Mesenchymal stem cell (in vitro differentiated cells and primary cell): ENCODE measurements at regions not wholly inside any gene's neighbourhood (a gene's known extent, or its start where the extent isn't known, plus 50 kb on each side); places are given as distances from the start of the nearest gene placed in this dataset.
A peak's percentile ranks its signal among the peaks of the same experiment; 100 is the strongest.

Experiments
- DNase-seq: peaks from one replicate; pipeline ENCODE4 v3.0.0-alpha.2; 2013
- H2AFZ ChIP-seq: one replicate; pipeline ENCODE4 v1.6.1; 2013; ENCODE audit warnings: low read depth, mild to moderate bottlenecking, control low read depth, inconsistent platforms, low read length, moderate library complexity
- H2AK5ac ChIP-seq: 2 replicates; pipeline ENCODE4 v1.6.1; 2013; ENCODE audit warnings: low read length, moderate library complexity, mild to moderate bottlenecking, inconsistent platforms; ENCODE audit not compliant: severe bottlenecking
- H2BK120ac ChIP-seq: one replicate; pipeline ENCODE4 v1.6.1; 2013; ENCODE audit warnings: low read depth, mild to moderate bottlenecking, inconsistent platforms, low read length, moderate library complexity
- H2BK12ac ChIP-seq, 2 experiments: one replicate each; pipeline ENCODE4 v1.6.1; 2013; ENCODE audit warnings: inconsistent platforms in 2 of 2, low read length in 2 of 2, mild to moderate bottlenecking in 2 of 2, moderate library complexity in 2 of 2, control low read depth in 1 of 2
- H2BK15ac ChIP-seq: one replicate; pipeline ENCODE4 v1.6.1; 2013; ENCODE audit warnings: mild to moderate bottlenecking, low read depth, inconsistent platforms; ENCODE audit not compliant: poor library complexity, severe bottlenecking
- H2BK5ac ChIP-seq: 2 replicates; pipeline ENCODE4 v1.6.1; 2013; ENCODE audit warnings: low read depth, mild to moderate bottlenecking, low read length, control low read depth, inconsistent platforms; ENCODE audit not compliant: poor library complexity, severe bottlenecking
- H3K14ac ChIP-seq, 2 experiments: one replicate each; pipeline ENCODE4 v1.6.1; 2013; ENCODE audit warnings: inconsistent platforms in 2 of 2, low read length in 2 of 2, control low read depth in 1 of 2, mild to moderate bottlenecking in 1 of 2, moderate library complexity in 1 of 2
- H3K18ac ChIP-seq, 2 experiments: one replicate each; pipeline ENCODE4 v1.6.1; 2013; ENCODE audit warnings: inconsistent platforms in 2 of 2, low read length in 2 of 2, control low read depth in 1 of 2, low read depth in 1 of 2, mild to moderate bottlenecking in 1 of 2
- H3K23ac ChIP-seq, 2 experiments: one replicate each; pipeline ENCODE4 v1.6.1; 2013; ENCODE audit warnings: inconsistent platforms in 2 of 2, low read length in 2 of 2, mild to moderate bottlenecking in 2 of 2, moderate library complexity in 2 of 2, control low read depth in 1 of 2
- H3K27ac ChIP-seq: 2 replicates; pipeline ENCODE4 v1.5.1; 2013; ENCODE audit warnings: mild to moderate bottlenecking, moderate library complexity, low read length, control low read depth, inconsistent platforms; ENCODE audit not compliant: poor library complexity, severe bottlenecking
- H3K27me3 ChIP-seq, 2 experiments: 2 replicates each; pipeline versions ENCODE4 v1.6.1 to v1.7.0; 2013; ENCODE audit warnings: low read length in 2 of 2, mild to moderate bottlenecking in 2 of 2, moderate library complexity in 2 of 2, control low read depth in 1 of 2, inconsistent platforms in 1 of 2; ENCODE audit not compliant: control insufficient read depth in 1 of 2, insufficient read depth in 1 of 2
- H3K36me3 ChIP-seq, 2 experiments: 2 replicates each; pipeline versions ENCODE4 v1.6.1 to v1.7.0; 2013; ENCODE audit warnings: low read length in 2 of 2, control low read depth in 1 of 2, inconsistent platforms in 1 of 2, low read depth in 1 of 2, mild to moderate bottlenecking in 1 of 2; ENCODE audit not compliant: insufficient read depth in 2 of 2, control insufficient read depth in 1 of 2
- H3K4ac ChIP-seq, 2 experiments: one replicate each; pipeline ENCODE4 v1.6.1; 2013; ENCODE audit warnings: inconsistent platforms in 2 of 2, low read length in 2 of 2, mild to moderate bottlenecking in 2 of 2, moderate library complexity in 2 of 2, control low read depth in 1 of 2, low read depth in 1 of 2
- H3K4me1 ChIP-seq: 2 replicates; pipeline ENCODE4 v1.6.1; 2013; ENCODE audit warnings: low read depth, low read length, control low read depth; ENCODE audit not compliant: control insufficient read depth, insufficient read depth
- H3K4me2 ChIP-seq: 2 replicates; pipeline ENCODE4 v1.6.1; 2013; ENCODE audit warnings: low read length, mild to moderate bottlenecking, inconsistent platforms; ENCODE audit not compliant: poor library complexity, severe bottlenecking
- H3K4me3 ChIP-seq, 2 experiments: 2 replicates each; pipeline versions ENCODE4 v1.5.1 to v1.7.0; 2013; ENCODE audit warnings: low read length in 2 of 2, mild to moderate bottlenecking in 2 of 2, control low read depth in 1 of 2, low read depth in 1 of 2; ENCODE audit not compliant: insufficient read depth in 1 of 2
- H3K79me1 ChIP-seq: replicated peaks from 2 replicates; pipeline ENCODE4 v1.6.1; 2013; ENCODE audit warnings: mild to moderate bottlenecking, control low read depth, low read length, inconsistent platforms; ENCODE audit not compliant: poor library complexity, severe bottlenecking
- H3K9ac ChIP-seq: 2 replicates; pipeline ENCODE4 v1.7.0; 2013; ENCODE audit warnings: mild to moderate bottlenecking, low read length, moderate library complexity
- H3K9me3 ChIP-seq: 2 replicates; pipeline ENCODE4 v1.7.0; 2013; ENCODE audit warnings: mild to moderate bottlenecking, low read length; ENCODE audit not compliant: control insufficient read depth
- H4K8ac ChIP-seq: one replicate; pipeline ENCODE4 v1.6.1; 2013; ENCODE audit warnings: inconsistent platforms, mild to moderate bottlenecking, low read length, moderate library complexity
- H4K91ac ChIP-seq: one replicate; pipeline ENCODE4 v1.6.1; 2013; ENCODE audit warnings: mild to moderate bottlenecking, low read length, inconsistent platforms
- WGBS: methylation state at CpG from one replicate; pipeline ENCODE4 v1.1.7; 2013; ENCODE audit warnings: mixed read lengths; 5-methylcytosine and 5-hydroxymethylcytosine counted together

DNA sequence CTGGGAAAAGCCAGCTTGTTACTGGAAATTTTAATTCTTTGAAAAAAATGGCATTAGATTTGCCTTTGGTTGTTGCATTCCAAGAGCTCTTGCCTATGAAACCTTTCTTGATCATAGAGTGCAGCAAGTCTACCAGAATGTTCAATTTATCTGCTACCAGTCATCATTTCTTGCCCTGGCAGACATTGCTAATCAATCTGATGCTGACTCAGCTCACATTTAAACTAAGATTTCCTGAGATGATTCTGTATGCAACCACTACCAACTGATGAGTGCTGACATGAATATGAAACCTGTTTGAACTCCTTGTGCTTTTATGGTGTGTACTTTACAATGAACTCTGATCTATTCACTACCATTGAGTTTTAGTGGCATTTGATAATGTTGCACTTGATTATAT lies 166.5 kb upstream of the SALL1 start:
- Histone ChIP-seq H3K36me3 (no peaks in the 10 kb centered on the region), H3K9me3 (peaks cover 9% of the 10 kb centered on the region), H3K18ac (no peak overlapping the region), H2BK120ac (no peak overlapping the region), H3K79me1 (no peaks in the 10 kb centered on the region), H3K4ac (no peak overlapping the region), H3K23ac (no peak overlapping the region), H3K27me3 (no peaks in the 10 kb centered on the region), H3K9ac (no peak overlapping the region), H2AFZ (no peak overlapping the region), H2BK15ac (no peak overlapping the region), H3K27ac (no peak overlapping the region), H2BK5ac (no peak overlapping the region), H4K8ac (no peak overlapping the region), H2AK5ac (no peak overlapping the region), H3K4me2 (no peak overlapping the region), H3K4me1 (peaks cover 3% of the 10 kb centered on the region), H2BK12ac (no peak overlapping the region), H3K14ac (no peak overlapping the region), H4K91ac (no peak overlapping the region), H3K4me3 (no peak overlapping the region)
- no peak for DNase-seq

GRCh38 chr16:51313198-51313597 lies 162.1 kb upstream of the SALL1 start:
- DNase-seq = no peak
- H3K4me1 ChIP-seq = no peaks in the 10 kb centered on the region
- no peak overlapping the region for H3K4ac ChIP-seq
- no peak overlapping the region for H3K18ac ChIP-seq
- H3K27ac ChIP-seq = no peak overlapping the region
- H2BK5ac ChIP-seq = no peak overlapping the region
- no peak overlapping the region for H3K4me2 ChIP-seq
- H2BK120ac ChIP-seq = no peak overlapping the region
- H2AFZ ChIP-seq = peak overlapping the region; percentile 32
- H3K23ac ChIP-seq = no peak overlapping the region
- H3K36me3 ChIP-seq = no peaks in the 10 kb centered on the region
- H4K91ac ChIP-seq = no peak overlapping the region
- H3K9me3 ChIP-seq = peaks cover 9% of the 10 kb centered on the region
- H4K8ac ChIP-seq = no peak overlapping the region
- H3K27me3 ChIP-seq = no peaks in the 10 kb centered on the region
- no peak overlapping the region for H2BK15ac ChIP-seq
- H3K14ac ChIP-seq = no peak overlapping the region
- WGBS = 90% methylated on average over 2 of the region's 2 CpGs
- no peak overlapping the region for H2BK12ac ChIP-seq
- no peak overlapping the region for H3K4me3 ChIP-seq
- H3K9ac ChIP-seq = no peak overlapping the region
- no peaks in the 10 kb centered on the region for H3K79me1 ChIP-seq
- H2AK5ac ChIP-seq = no peak overlapping the region

DNA sequence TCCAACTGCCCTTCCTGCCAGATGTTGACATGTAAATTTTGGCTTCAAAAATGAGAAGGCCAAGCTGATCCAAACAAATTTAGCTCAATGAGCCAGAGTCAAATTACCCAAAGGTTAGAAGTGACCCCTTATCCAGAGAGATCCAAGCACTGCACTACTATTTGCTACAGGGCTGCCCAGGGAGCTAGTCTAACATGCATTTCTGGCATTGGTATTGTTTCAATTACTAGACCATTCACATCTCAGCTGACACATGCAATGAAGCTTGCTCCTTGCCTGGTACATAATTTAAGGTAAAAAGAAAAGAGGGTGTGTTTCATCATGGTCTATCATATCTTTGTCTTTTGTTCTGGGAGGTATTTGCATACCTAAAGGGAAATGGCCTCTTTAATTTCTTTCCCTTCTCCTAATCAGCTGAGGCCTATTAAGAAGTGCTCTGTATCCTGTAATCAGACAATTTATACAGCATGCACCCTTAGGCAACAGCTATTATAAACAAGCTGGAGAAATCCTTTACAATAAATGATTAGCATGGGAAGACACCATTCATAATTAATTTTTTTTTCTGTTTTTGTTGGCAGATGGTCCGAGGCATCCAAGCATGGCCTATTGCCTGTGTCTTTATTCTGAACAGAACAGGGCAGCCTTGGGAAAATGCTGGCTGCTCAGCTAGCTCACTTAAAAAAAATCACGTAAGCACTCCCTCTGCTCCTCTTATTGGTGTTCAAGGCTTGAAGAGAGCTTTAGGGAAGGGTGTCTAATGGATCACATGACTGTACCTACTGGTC lies 161.5 kb upstream of the SALL1 start:
- Histone ChIP-seq H3K23ac (no peak overlapping the region), H4K91ac (no peak overlapping the region)
- 100% methylated on average over 2 of the region's 2 CpGs for WGBS

GRCh38 chr16:51310159-51310558 lies 159.1 kb upstream of the SALL1 start:
- Histone ChIP-seq H2AFZ (no peak overlapping the region), H2AK5ac (no peak overlapping the region), H2BK120ac (no peak overlapping the region), H3K18ac (no peak overlapping the region), H3K36me3 (no peaks in the 10 kb centered on the region), H4K91ac (no peak overlapping the region), H3K9me3 (peaks cover 9% of the 10 kb centered on the region), H3K23ac (no peak overlapping the region), H2BK5ac (no peak overlapping the region), H3K14ac (no peak overlapping the region), H2BK12ac (no peak overlapping the region), H3K9ac (no peak overlapping the region), H3K79me1 (no peaks in the 10 kb centered on the region), H3K27me3 (no peaks in the 10 kb centered on the region), H3K4me1 (no peaks in the 10 kb centered on the region), H3K4ac (no peak overlapping the region), H4K8ac (no peak overlapping the region), H3K27ac (no peak overlapping the region), H2BK15ac (no peak overlapping the region), H3K4me3 (no peak overlapping the region), H3K4me2 (no peak overlapping the region)
- no peak for DNase-seq

More for the DNA sequence above, 161.5 kb upstream of the SALL1 start:
- H4K8ac ChIP-seq = no peak overlapping the region
- H2BK12ac ChIP-seq = no peak overlapping the region
- H3K4me3 ChIP-seq = no peak overlapping the region
- no peak overlapping the region for H3K4ac ChIP-seq
- H2AFZ ChIP-seq = no peak overlapping the region
- H3K79me1 ChIP-seq = no peaks in the 10 kb centered on the region
- no peak overlapping the region for H3K9ac ChIP-seq
- H3K14ac ChIP-seq = no peak overlapping the region
- no peak overlapping the region for H2BK120ac ChIP-seq
- DNase-seq = no peak
- H2BK15ac ChIP-seq = no peak overlapping the region
- H3K36me3 ChIP-seq = no peaks in the 10 kb centered on the region
- no peaks in the 10 kb centered on the region for H3K4me1 ChIP-seq
- no peak overlapping the region for H2BK5ac ChIP-seq
- H3K4me2 ChIP-seq = no peak overlapping the region
- H3K18ac ChIP-seq = no peak overlapping the region
- H3K27ac ChIP-seq = no peak overlapping the region
- H3K9me3 ChIP-seq = peaks cover 9% of the 10 kb centered on the region
- H3K27me3 ChIP-seq = no peaks in the 10 kb centered on the region
- H2AK5ac ChIP-seq = no peak overlapping the region
